NT2/D1 (cell line): ENCODE measurements at regions not wholly inside any gene's neighbourhood (a gene's known extent, or its start where the extent isn't known, plus 50 kb on each side); places are given as distances from the start of the nearest gene placed in this dataset.

ENCODE experiments used
- DNase-seq: peaks from one replicate; pipeline ENCODE4 v3.0.0-alpha.2; 2011; ENCODE audit warnings: low read depth, low spot score
- H3K27me3 ChIP-seq: 2 replicates; pipeline ENCODE4 v1.6.0; 2011; ENCODE audit warnings: mild to moderate bottlenecking; ENCODE audit not compliant: insufficient read length, insufficient read depth
- H3K36me3 ChIP-seq: 2 replicates; pipeline ENCODE4 v1.6.1; 2011; ENCODE audit warnings: mild to moderate bottlenecking, low read length, mixed read lengths; ENCODE audit not compliant: insufficient read depth, insufficient read length
- H3K4me1 ChIP-seq: 2 replicates; pipeline ENCODE4 v1.5.1; 2011; ENCODE audit not compliant: insufficient read depth, insufficient read length
- H3K4me3 ChIP-seq: 2 replicates; pipeline ENCODE4 v1.5.1; 2011; ENCODE audit warnings: low read depth; ENCODE audit not compliant: insufficient read length
- H3K9ac ChIP-seq: 2 replicates; pipeline ENCODE4 v1.6.0; 2011; ENCODE audit warnings: low read depth; ENCODE audit not compliant: insufficient read length
- H3K9me3 ChIP-seq: 2 replicates; pipeline ENCODE4 v1.5.1; 2011; ENCODE audit warnings: mild to moderate bottlenecking, low read length; ENCODE audit not compliant: insufficient read depth
- SUZ12 ChIP-seq: IDR thresholded peaks from 2 replicates; pipeline ENCODE4 v1.6.1; 2011; ENCODE audit not compliant: insufficient read length, insufficient read depth; ENCODE audit errors: extremely low read depth
- YY1 ChIP-seq: IDR thresholded peaks from 2 replicates; pipeline ENCODE4 v1.6.1; 2011; ENCODE audit not compliant: insufficient read length, insufficient read depth
- ZNF274 ChIP-seq: IDR thresholded peaks from 2 replicates; pipeline ENCODE4 v1.6.1; 2011; ENCODE audit warnings: mild to moderate bottlenecking, low read depth, low read length

GRCh38 chr6:77341058-77341986, 122.0 kb downstream of the HTR1B start:
- no peaks in the 10 kb centered on the region for H3K27me3 ChIP-seq
- no peaks in the 10 kb centered on the region for H3K9me3 ChIP-seq
- DNase-seq: no peak
- H3K36me3 ChIP-seq: no peaks in the 10 kb centered on the region
- TF ChIP-seq ZNF274 (no peak), SUZ12 (no peak), YY1 (no peak)
- H3K9ac ChIP-seq: no peak overlapping the region
- no peaks in the 10 kb centered on the region for H3K4me1 ChIP-seq
- no peak overlapping the region for H3K4me3 ChIP-seq

GRCh38 chr6:77340331-77340730, 123.0 kb downstream of the HTR1B start:
- TF ChIP-seq YY1: no peak
- TF ChIP-seq SUZ12: no peak
- no peak for TF ChIP-seq ZNF274
- no peaks in the 10 kb centered on the region for H3K9me3 ChIP-seq
- no peaks in the 10 kb centered on the region for H3K4me1 ChIP-seq
- H3K9ac ChIP-seq: no peak overlapping the region
- DNase-seq: no peak
- no peaks in the 10 kb centered on the region for H3K36me3 ChIP-seq
- H3K27me3 ChIP-seq: no peaks in the 10 kb centered on the region
- no peak overlapping the region for H3K4me3 ChIP-seq

- Histone ChIP-seq H3K27me3 (no peaks in the 10 kb centered on the region), H3K4me3 (no peak overlapping the region), H3K9ac (no peak overlapping the region), H3K36me3 (no peaks in the 10 kb centered on the region), H3K4me1 (no peaks in the 10 kb centered on the region), H3K9me3 (no peaks in the 10 kb centered on the region)
- TF ChIP-seq YY1 (no peak), SUZ12 (no peak), ZNF274 (no peak)
- DNase-seq: no peak
These were observed 123.4 kb downstream of the HTR1B start for GRCh38 chr6:77339926-77340325.

- no peak for TF ChIP-seq SUZ12
- peak; percentile 9 for DNase-seq
- no peaks in the 10 kb centered on the region for H3K4me1 ChIP-seq
- no peak overlapping the region for H3K4me3 ChIP-seq
- H3K9me3 ChIP-seq: peaks cover 15% of the 10 kb centered on the region; the same call in 1 of the 2 replicates
- no peaks in the 10 kb centered on the region for H3K36me3 ChIP-seq
- no peak overlapping the region for H3K9ac ChIP-seq
- no peaks in the 10 kb centered on the region for H3K27me3 ChIP-seq
These were observed 125.9 kb downstream of the HTR1B start for GRCh38 chr6:77337392-77337791.

- H3K4me1 ChIP-seq: no peaks in the 10 kb centered on the region
- no peak for DNase-seq
- TF ChIP-seq ZNF274 (no peak), SUZ12 (no peak), YY1 (no peak)
- no peak overlapping the region for H3K4me3 ChIP-seq
- H3K9ac ChIP-seq: no peak overlapping the region
- no peaks in the 10 kb centered on the region for H3K27me3 ChIP-seq
- H3K36me3 ChIP-seq: no peaks in the 10 kb centered on the region
- peaks cover 15% of the 10 kb centered on the region; the same call in 1 of the 2 replicates for H3K9me3 ChIP-seq
These were observed 129.2 kb downstream of the HTR1B start for GRCh38 chr6:77334093-77334492.

GRCh38 chr6:77332915-77333623, 130.2 kb downstream of the HTR1B start:
- Histone ChIP-seq H3K36me3 (no peaks in the 10 kb centered on the region), H3K4me1 (no peaks in the 10 kb centered on the region), H3K9ac (no peak overlapping the region), H3K9me3 (peaks cover 15% of the 10 kb centered on the region; the same call in 1 of the 2 replicates), H3K27me3 (no peaks in the 10 kb centered on the region), H3K4me3 (no peak overlapping the region)
- no peak for DNase-seq
- TF ChIP-seq ZNF274: no peak
- TF ChIP-seq SUZ12: no peak
- no peak for TF ChIP-seq YY1

- DNase-seq: no peak
- H3K9me3 ChIP-seq: no peaks in the 10 kb centered on the region
- no peak for TF ChIP-seq ZNF274
- TF ChIP-seq YY1: no peak
- TF ChIP-seq SUZ12: no peak
These were observed 136.6 kb downstream of the HTR1B start for GRCh38 chr6:77326711-77327110.

More at GRCh38 chr6:77326711-77327110, 136.6 kb downstream of the HTR1B start:
- Histone ChIP-seq H3K36me3 (no peaks in the 10 kb centered on the region), H3K27me3 (no peaks in the 10 kb centered on the region), H3K9ac (no peak overlapping the region), H3K4me1 (no peaks in the 10 kb centered on the region), H3K4me3 (no peak overlapping the region)
